GM21576 (cell line): ENCODE measurements at regions not wholly inside any gene's neighbourhood (a gene's known extent, or its start where the extent isn't known, plus 50 kb on each side); places are given as distances from the start of the nearest gene placed in this dataset.

ENCODE experiments used
- ATAC-seq: cut with Tn5 transposase; IDR thresholded peaks from one replicate; pipeline ENCODE4 v1.9.1; 2021; ENCODE audit warnings: mild to moderate bottlenecking, moderate library complexity; ENCODE audit not compliant: unreplicated experiment

- no peak for ATAC-seq
Measured at GRCh38 chr3:59698091-59698490, 648.3 kb upstream of the CFAP20DC start.

- ATAC-seq = no peak
Measured at GRCh38 chr3:59696783-59697182, 647.0 kb upstream of the CFAP20DC start.

GRCh38 chr3:59695860-59696259 is 646.0 kb upstream of the CFAP20DC start:
- ATAC-seq = no peak

- no peak for ATAC-seq
Measured at GRCh38 chr3:59692117-59692516, 642.3 kb upstream of the CFAP20DC start.

- ATAC-seq = no peak
Measured at GRCh38 chr3:59690886-59691285, 641.1 kb upstream of the CFAP20DC start.

GRCh38 chr3:59688636-59689035 is 638.8 kb upstream of the CFAP20DC start:
- no peak for ATAC-seq

- no peak for ATAC-seq
Measured at GRCh38 chr3:59685432-59685831, 635.6 kb upstream of the CFAP20DC start.

GRCh38 chr3:59684766-59685165 is 634.9 kb upstream of the CFAP20DC start:
- no peak for ATAC-seq

GRCh38 chr3:59680919-59681318 is 631.1 kb upstream of the CFAP20DC start:
- no peak for ATAC-seq

- no peak for ATAC-seq
Measured at GRCh38 chr3:59677747-59678702, 628.2 kb upstream of the CFAP20DC start.

GRCh38 chr3:59675495-59675894 is 625.7 kb upstream of the CFAP20DC start:
- ATAC-seq = no peak

- no peak for ATAC-seq
Measured at GRCh38 chr3:59663076-59663850, 613.4 kb upstream of the CFAP20DC start.

- no peak for ATAC-seq
Measured at GRCh38 chr3:59660852-59661625, 611.2 kb upstream of the CFAP20DC start.

- no peak for ATAC-seq
Measured at GRCh38 chr3:59660376-59660775, 610.6 kb upstream of the CFAP20DC start.

- ATAC-seq = no peak
Measured at GRCh38 chr3:59659755-59660154, 609.9 kb upstream of the CFAP20DC start.

- no peak for ATAC-seq
Measured at GRCh38 chr3:59658866-59659265, 609.0 kb upstream of the CFAP20DC start.

GRCh38 chr3:59658274-59658673 is 608.4 kb upstream of the CFAP20DC start:
- ATAC-seq = no peak

GRCh38 chr3:59655418-59656015 is 605.7 kb upstream of the CFAP20DC start:
- ATAC-seq = no peak

- ATAC-seq = no peak
Measured at GRCh38 chr3:59654480-59655417, 604.9 kb upstream of the CFAP20DC start.

- no peak for ATAC-seq
Measured at GRCh38 chr3:59654123-59654479, 604.3 kb upstream of the CFAP20DC start.
